Nephron progenitor cell (in vitro differentiated cells): ENCODE measurements at regions not wholly inside any gene's neighbourhood (a gene's known extent, or its start where the extent isn't known, plus 50 kb on each side); places are given as distances from the start of the nearest gene placed in this dataset.

ENCODE experiments used
- DNase-seq: peaks from one replicate; pipeline ENCODE4 v3.0.0; 2021
- H3K27ac Mint-ChIP-seq: 2 replicates; pipeline ENCODE4 v1.8.0; 2021; ENCODE audit warnings: mild to moderate bottlenecking, moderate library complexity, mixed read lengths
- H3K27me3 Mint-ChIP-seq: 2 replicates; pipeline ENCODE4 v1.8.0; 2021; ENCODE audit warnings: mild to moderate bottlenecking, low read depth, mixed read lengths; ENCODE audit not compliant: poor library complexity
- H3K36me3 Mint-ChIP-seq: 2 replicates; pipeline ENCODE4 v1.8.0; 2021; ENCODE audit warnings: low read depth, mixed read lengths
- H3K4me1 Mint-ChIP-seq: 2 replicates; pipeline ENCODE4 v1.8.0; 2021; ENCODE audit warnings: mixed read lengths
- H3K4me3 Mint-ChIP-seq: 2 replicates; pipeline ENCODE4 v1.8.0; 2021; ENCODE audit warnings: mild to moderate bottlenecking, moderate library complexity, mixed read lengths
- H3K9me3 Mint-ChIP-seq: 2 replicates; pipeline ENCODE4 v1.8.0; 2021; ENCODE audit warnings: mild to moderate bottlenecking, moderate library complexity, mixed read lengths
- TF ChIP-seq, protein P1 (sequence below): fragments of 200-600 bp; sonication (generic); IDR thresholded peaks from 2 replicates; pipeline ENCODE4 v1.5.0; 2021; ENCODE audit warnings: antibody characterized with exemption

DNA sequence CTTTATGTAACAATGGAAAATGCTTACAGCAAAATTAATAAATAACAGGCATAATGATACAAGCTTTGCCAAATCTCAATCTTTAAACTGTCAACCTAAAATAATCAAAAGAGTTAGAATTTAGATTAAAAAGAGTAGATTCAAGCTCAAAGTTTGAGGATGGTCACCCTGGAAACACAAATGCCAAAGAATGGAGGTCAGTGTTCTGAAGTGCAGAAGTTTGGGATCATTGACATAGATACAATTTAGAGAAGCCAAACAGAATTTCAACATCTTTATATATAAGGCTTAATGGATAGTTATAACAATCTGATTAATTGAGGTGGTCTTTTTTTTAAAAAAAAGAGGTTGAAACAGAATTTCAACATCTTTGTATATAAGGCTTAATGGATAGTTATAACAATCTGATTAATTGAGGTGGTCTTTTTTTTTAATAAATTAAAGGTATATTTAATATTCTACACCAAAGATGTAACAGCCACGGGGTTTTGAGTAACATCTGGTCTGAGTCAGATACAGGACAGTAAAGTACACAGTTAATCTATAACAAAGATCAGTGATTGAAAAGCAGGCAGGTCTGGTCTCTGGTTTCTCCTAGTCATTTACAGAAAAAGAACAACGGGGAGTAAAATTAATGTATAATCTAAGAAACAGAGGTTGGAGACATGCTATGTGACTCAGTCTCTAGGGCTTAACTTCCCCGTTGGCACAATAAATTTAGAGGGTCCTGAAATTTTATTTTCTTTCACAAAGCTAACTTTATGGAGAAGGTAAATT lies 490.7 kb downstream of the GBE1 start:
- Mint-ChIP-seq H3K9me3 (no peaks in the 10 kb centered on the region), H3K4me1 (peaks cover 16% of the 10 kb centered on the region), H3K36me3 (no peaks in the 10 kb centered on the region), H3K27ac (no peak overlapping the region), H3K4me3 (no peak overlapping the region), H3K27me3 (no peaks in the 10 kb centered on the region)
- no peak for DNase-seq
- TF ChIP-seq, protein P1, sequence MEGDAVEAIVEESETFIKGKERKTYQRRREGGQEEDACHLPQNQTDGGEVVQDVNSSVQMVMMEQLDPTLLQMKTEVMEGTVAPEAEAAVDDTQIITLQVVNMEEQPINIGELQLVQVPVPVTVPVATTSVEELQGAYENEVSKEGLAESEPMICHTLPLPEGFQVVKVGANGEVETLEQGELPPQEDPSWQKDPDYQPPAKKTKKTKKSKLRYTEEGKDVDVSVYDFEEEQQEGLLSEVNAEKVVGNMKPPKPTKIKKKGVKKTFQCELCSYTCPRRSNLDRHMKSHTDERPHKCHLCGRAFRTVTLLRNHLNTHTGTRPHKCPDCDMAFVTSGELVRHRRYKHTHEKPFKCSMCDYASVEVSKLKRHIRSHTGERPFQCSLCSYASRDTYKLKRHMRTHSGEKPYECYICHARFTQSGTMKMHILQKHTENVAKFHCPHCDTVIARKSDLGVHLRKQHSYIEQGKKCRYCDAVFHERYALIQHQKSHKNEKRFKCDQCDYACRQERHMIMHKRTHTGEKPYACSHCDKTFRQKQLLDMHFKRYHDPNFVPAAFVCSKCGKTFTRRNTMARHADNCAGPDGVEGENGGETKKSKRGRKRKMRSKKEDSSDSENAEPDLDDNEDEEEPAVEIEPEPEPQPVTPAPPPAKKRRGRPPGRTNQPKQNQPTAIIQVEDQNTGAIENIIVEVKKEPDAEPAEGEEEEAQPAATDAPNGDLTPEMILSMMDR, result no peak

DNA sequence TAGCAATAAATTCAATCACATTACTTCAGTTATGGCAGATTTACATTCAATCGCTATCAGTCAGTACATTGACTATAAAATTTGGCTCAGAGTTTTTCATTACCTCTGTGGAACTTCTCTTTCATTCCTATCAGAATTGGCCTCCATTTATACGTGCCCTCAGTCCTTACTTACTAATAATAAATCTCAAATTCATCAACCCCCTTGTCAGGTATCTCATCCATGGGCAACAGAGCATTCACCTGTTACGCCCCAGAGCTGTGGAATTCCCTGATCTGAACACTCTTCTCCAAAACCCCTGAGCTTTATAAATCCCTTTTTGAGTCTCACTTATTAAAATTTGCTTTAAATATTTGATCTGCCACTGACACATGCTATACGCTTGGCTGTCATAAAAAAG lies 492.9 kb downstream of the GBE1 start:
- TF ChIP-seq, protein P1, result no peak
- Mint-ChIP-seq H3K27ac (peak overlapping the region; percentile 55), H3K27me3 (no peaks in the 10 kb centered on the region), H3K9me3 (no peaks in the 10 kb centered on the region), H3K4me3 (no peak overlapping the region), H3K36me3 (no peaks in the 10 kb centered on the region), H3K4me1 (peaks cover 22% of the 10 kb centered on the region)
- DNase-seq, result no peak

DNA sequence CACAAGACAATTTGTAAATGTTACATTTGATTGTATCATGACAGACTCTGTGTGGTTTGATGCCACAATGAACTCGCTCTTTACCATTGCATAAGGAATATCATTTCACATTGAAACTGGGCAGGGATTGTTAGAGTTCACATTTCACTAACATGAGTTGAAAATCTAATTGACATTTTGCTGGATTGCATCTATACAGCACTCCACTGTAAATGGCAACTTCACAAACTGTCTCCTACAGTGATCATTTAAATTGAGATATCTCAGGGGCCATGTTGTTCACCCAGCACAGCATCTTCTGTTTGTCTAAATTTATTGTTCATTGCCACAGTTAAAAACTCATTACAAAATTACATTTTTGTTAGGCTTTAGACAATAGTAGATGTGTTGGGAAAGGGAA lies 499.4 kb downstream of the GBE1 start:
- Mint-ChIP-seq H3K4me3 (no peak overlapping the region), H3K9me3 (no peaks in the 10 kb centered on the region), H3K27ac (no peak overlapping the region), H3K36me3 (no peaks in the 10 kb centered on the region), H3K4me1 (peaks cover 14% of the 10 kb centered on the region), H3K27me3 (no peaks in the 10 kb centered on the region)
- TF ChIP-seq, protein P1, result no peak
- no peak for DNase-seq

DNA sequence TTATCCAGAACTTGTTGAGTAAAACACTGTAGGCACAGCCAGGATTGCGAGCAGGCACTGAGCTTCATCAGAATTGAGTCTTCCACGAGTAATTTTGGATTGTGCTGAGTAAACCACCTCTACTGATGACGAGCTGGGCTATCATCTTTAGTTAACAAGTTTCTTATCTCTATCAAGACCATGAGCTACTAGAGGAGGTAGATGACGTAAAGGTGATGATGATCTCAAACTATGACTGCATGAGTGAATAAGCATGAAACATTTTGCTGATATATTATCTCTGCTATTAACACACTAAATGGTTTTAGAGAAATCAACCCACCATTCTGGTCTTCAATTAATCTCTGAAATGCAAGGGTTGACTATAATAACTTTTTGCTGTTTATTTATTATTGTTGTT lies 506.0 kb downstream of the GBE1 start:
- no peaks in the 10 kb centered on the region for H3K36me3 Mint-ChIP-seq
- DNase-seq, result no peak
- H3K27me3 Mint-ChIP-seq, result no peaks in the 10 kb centered on the region
- no peaks in the 10 kb centered on the region for H3K4me1 Mint-ChIP-seq
- no peak overlapping the region for H3K27ac Mint-ChIP-seq
- H3K9me3 Mint-ChIP-seq, result no peaks in the 10 kb centered on the region
- TF ChIP-seq, protein P1, result no peak
- no peak overlapping the region for H3K4me3 Mint-ChIP-seq

DNA sequence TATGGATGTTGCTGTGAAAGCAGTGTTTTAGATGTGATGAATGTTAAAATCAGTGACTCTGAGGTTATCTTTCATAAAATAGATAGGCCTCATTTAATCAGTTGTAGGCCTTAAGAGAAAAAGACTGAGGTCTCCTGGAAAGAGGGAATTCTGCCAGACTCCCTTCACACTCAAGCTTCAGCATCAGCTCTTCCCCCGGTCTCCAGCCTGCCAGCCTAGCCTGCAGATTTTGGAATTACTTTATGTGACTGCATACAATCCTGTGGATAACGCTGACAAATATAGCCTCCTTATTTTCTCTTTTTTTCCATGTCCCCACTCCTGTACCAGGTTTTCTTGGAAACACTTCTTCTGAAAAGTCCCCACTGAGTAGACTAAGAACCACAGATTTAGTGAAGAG lies 510.3 kb downstream of the GBE1 start:
- no peaks in the 10 kb centered on the region for H3K36me3 Mint-ChIP-seq
- TF ChIP-seq, protein P1, result no peak
- no peaks in the 10 kb centered on the region for H3K4me1 Mint-ChIP-seq
- H3K9me3 Mint-ChIP-seq, result no peaks in the 10 kb centered on the region
- H3K27me3 Mint-ChIP-seq, result no peaks in the 10 kb centered on the region
- H3K4me3 Mint-ChIP-seq, result no peak overlapping the region
- no peak overlapping the region for H3K27ac Mint-ChIP-seq
- no peak for DNase-seq

DNA sequence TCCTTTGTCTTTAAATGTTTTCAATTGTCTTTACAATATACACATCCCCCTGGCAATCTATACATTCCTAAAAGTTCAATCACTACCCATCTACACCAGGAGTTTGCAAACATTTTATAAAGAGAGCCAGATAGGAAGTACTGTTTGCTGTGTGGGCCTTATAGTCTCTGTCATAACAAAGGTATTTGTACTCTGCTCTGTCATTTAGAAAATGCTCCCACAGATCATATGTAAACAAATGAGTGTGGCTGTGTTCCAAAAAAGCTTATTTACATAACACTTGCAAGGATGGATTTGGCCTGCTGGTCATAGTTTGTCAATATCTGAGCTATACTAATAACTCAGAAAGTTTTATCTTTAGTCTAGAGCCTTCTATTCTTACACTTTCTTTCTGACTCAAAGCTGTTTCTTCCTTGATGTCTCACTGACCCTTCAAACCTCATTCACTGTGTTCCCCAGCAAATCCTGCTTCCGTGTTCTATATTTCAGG lies 511.9 kb downstream of the GBE1 start:
- Mint-ChIP-seq H3K4me1 (no peaks in the 10 kb centered on the region), H3K36me3 (no peaks in the 10 kb centered on the region), H3K27ac (no peak overlapping the region), H3K4me3 (no peak overlapping the region), H3K9me3 (no peaks in the 10 kb centered on the region), H3K27me3 (peaks cover 3% of the 10 kb centered on the region)
- DNase-seq, result no peak
- TF ChIP-seq, protein P1, result no peak
